GM13977 (cell line): ENCODE measurements at regions not wholly inside any gene's neighbourhood (a gene's known extent, or its start where the extent isn't known, plus 50 kb on each side); places are given as distances from the start of the nearest gene placed in this dataset.
"Not testable (repeated sequence)": the region's sequence is repeated elsewhere in the genome, so short reads cannot be mapped to it uniquely, and the experiment has no call there.

ENCODE experiments used
- DNase-seq: peaks from one replicate; pipeline ENCODE4 v3.0.0; 2012; ENCODE audit warnings: low spot score
- in situ Hi-C: fragments of 300-500 bp; cut with MboI; formaldehyde crosslinking; loops from one replicate; pipeline ENCODE4 v1.12.0; 2022; ENCODE audit warnings: low sequenced_read_pairs, low pct_unique_long_range_greater_than_20kb, mixed read lengths, inconsistent platforms; ENCODE audit not compliant: unreplicated experiment
- TF ChIP-seq, protein P1 (sequence below): IDR thresholded peaks from 2 replicates; pipeline ENCODE4 v1.5.1; 2012; ENCODE audit warnings: mild to moderate bottlenecking, control low read depth; ENCODE audit not compliant: insufficient read depth; ENCODE audit errors: extremely low read depth, missing control alignments

DNA sequence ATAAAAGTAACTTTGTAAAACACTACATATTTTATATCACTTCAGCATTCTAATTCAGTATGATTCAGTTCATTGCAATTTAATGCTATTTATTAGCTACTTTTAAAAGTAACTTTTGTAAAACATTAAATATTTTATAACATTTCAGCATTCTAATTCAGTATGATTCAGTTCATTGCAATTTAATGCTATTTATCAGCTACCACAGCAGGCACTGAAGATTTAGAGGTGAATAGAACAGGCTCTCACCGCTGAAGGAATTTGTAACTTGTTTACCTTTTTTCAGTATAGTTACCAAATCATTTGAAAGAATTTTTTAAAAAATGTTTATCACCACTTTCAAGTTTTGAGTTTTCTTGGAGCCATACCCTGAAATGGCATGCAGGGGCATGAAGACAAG, 266.4 kb upstream of the DAB2 start:
- DNase-seq, result no peak
- TF ChIP-seq, protein P1, sequence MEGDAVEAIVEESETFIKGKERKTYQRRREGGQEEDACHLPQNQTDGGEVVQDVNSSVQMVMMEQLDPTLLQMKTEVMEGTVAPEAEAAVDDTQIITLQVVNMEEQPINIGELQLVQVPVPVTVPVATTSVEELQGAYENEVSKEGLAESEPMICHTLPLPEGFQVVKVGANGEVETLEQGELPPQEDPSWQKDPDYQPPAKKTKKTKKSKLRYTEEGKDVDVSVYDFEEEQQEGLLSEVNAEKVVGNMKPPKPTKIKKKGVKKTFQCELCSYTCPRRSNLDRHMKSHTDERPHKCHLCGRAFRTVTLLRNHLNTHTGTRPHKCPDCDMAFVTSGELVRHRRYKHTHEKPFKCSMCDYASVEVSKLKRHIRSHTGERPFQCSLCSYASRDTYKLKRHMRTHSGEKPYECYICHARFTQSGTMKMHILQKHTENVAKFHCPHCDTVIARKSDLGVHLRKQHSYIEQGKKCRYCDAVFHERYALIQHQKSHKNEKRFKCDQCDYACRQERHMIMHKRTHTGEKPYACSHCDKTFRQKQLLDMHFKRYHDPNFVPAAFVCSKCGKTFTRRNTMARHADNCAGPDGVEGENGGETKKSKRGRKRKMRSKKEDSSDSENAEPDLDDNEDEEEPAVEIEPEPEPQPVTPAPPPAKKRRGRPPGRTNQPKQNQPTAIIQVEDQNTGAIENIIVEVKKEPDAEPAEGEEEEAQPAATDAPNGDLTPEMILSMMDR, result no peak
- in situ Hi-C loops, result no loop called here

DNA sequence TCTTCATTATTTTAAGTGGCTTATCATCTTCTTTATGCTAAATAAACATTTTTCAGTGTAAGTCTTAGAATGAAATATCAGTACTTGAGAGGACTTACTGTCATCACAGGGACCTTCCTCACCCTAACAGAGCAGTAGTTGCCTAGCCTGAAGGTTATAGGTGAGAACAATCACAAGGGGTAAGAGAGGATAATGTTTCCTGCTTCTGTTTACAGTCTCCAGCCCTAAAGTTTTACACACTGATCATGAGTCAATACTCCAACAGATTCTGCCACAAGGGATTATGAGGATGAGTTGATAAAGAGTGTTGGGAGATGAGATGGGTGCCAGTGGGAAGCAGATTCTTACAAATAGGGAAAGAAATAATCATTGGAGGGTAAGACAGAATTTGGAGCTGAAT, 265.1 kb upstream of the DAB2 start:
- in situ Hi-C loops, result no loop called here
- no peak for DNase-seq
- TF ChIP-seq, protein P1, result no peak

DNA sequence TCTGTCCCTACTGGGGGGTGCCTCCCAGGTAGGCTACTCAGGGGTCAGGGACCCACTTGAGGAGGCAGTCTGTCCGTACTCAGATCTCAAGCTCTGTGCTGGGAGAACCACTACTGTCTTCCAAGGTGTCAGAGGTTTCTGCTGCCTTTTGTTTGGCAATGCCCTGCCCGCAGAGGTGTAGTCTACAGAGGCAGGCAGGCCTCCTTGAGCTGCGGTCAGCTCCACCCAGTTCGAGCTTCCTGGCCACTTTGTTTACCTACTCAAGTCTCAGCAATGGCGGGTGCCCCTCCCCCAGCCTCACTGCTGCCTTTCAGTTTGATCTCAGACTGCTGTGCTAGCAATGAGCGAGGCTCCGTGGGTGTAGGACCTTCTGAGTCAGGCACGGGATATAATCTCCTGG, 263.1 kb upstream of the DAB2 start:
- in situ Hi-C loops, DNase-seq: not testable (repeated sequence)

DNA sequence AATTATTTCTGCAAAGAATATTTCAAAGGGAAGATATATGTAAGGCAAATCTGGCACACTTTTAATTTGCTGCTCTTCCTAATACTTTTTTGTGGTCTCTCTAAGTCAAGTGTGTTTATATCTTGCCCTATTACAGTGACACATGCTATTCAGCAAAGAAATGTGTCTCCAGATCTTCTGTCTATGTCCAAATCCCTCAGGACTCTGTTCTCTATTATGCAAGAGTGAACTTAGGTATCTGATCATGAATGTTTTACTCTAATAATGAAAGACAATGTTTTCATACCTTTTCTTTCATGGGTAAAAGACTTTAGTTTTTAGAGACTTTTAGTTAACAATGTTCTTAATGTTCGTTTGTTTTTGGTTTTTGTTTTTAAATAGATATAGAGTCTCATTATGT, 255.4 kb upstream of the DAB2 start:
- in situ Hi-C loops, result no loop called here
- TF ChIP-seq, protein P1, result no peak
- DNase-seq, result no peak

DNA sequence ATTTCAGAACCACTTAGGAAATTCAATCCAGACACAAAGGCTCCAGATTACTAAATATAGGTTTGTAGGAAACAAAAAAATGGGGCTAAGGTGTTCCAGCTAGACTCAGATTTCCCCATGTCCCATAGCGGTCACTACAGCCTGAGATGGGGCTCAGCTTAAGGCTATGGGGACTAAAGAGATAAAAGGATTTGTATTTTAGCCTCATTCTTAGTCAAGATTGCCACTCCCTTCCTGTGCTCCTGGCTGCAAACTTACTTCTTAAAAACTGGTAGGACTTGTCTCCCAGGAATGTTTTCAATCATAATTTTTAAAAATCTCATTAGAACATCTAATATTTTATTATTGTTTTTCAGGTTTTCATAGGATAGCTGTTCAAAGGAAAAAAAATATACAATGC, 253.8 kb upstream of the DAB2 start:
- TF ChIP-seq, protein P1, result no peak
- in situ Hi-C loops, result no loop called here
- DNase-seq, result no peak

DNA sequence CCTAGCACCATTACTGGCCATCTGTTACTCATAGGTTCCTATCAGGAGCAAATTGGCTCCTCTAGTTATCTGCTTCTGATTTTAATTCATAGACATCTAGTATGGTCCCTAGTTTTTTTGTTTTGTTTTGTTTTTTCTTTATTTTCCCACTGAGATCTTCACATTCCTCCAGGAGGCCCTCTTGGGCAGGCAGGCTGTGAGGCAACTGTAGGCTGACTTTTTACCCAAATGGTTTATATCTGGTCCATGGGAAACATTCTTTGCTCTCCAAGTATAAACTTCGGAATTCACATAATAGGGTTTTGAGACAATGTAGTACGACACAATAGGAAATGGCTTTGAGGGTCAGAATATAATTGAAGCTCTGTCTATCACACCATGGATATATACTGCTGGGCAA, 250.9 kb upstream of the DAB2 start:
- no peak for DNase-seq
- TF ChIP-seq, protein P1, result no peak
- in situ Hi-C loops, result no loop called here

DNA sequence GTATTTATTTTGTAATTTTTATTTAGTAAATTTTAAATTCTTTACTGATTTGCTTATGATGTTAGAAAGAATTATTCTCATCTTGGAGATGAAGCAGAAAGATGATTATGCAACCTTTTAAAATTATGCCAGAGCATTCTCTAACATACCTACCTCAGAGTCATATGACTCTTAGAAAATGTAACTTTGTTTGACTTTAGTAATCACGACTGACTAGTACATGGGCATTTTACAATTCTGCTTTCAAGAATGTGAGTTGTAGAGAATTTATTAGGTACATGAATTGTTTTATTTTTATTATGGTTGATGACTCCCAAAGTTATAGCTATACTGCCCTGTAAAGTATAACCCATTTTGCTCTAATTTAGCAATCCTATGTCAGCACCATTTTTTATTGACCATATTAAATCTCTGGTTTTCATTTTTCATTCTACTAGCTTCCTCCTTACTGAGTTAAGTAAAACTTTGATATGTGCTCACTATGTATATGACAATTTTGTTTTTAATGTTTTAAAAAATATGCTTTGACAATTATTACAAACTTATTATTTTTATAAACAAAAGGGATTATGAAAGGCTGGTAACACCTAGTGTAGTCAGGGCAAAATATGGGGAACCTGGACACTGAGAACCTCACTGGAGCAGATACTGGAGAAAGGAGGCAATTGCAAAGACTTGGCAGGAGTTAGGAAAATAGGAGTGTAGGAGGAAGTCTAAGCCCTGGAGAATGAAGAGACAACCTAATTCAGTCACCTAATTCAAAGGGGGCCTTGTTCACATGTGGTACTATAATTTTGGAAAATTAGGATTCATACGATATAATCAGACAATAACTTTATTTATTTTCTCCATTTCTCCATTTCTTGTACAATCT, 249.7 kb upstream of the DAB2 start:
- in situ Hi-C loops, result no loop called here
- TF ChIP-seq, protein P1, result no peak
- no peak for DNase-seq
